ENCODE measurements at regions not wholly inside any gene's neighbourhood (a gene's known extent, or its start where the extent isn't known, plus 50 kb on each side); places are given as distances from the start of the nearest gene placed in this dataset.

GRCh38 chr5:34547300-34548085, 108.6 kb upstream of the RAI14 start:
- TF ChIP-seq CTCF (IDR thresholded peaks at IDR 0.05; ENCODE audit: low read depth, low read length) (no peak), EZH2phosphoT487 (IDR thresholded peaks at IDR 0.05; ENCODE audit: low read depth) (no peak)

All from OCI-LY3 (cell line).